ENCODE measurements at regions not wholly inside any gene's neighbourhood (a gene's known extent, or its start where the extent isn't known, plus 50 kb on each side); places are given as distances from the start of the nearest gene placed in this dataset.

DNA sequence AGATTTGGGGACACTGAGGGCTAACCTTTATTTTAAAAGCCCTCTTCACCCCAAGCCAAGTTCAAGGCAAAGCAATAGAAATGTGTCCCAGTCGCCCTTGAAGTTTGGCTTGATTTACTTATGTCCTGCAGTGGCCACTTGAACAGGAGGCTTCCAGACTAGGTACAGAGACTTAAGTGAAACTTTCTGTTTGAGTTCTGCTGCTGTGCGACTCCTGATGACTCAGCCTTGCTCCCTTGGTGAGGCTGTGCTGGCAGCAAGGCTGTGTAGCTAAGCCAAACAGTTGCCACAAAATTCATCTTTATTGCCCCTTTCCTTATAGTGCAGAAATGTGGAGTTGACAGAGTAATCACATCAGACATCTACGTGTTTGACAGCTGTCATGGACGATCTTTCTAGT is 68.8 kb upstream of the NTRK2 start:
- Histone ChIP-seq H3K9ac (ENCODE audit: low read length) (no peak overlapping the region), H4K20me1 (ENCODE audit: insufficient read depth) (no peaks in the 10 kb centered on the region), H2AFZ (ENCODE audit: low read depth, low read length, poor library complexity, severe bottlenecking) (no peak overlapping the region), H3K9me2 (ENCODE audit: insufficient read depth) (no peaks in the 10 kb centered on the region), H3K4me2 (ENCODE audit: low read length) (no peak overlapping the region), H3K36me3 (ENCODE audit: control insufficient read depth in 1 of 2, insufficient read depth in 2 of 2, low read length in 2 of 2) (no peaks in the 10 kb centered on the region), H3K4me3 (replicated peaks in 1 of 2; ENCODE audit: low read depth in 1 of 2, low read length in 2 of 2) (no peak overlapping the region), H3K27me3 (ENCODE audit: insufficient read depth, low read length) (peaks cover 16% of the 10 kb centered on the region; the same call in 1 of the 2 replicates), H3K4me1 (ENCODE audit: control insufficient read depth in 1 of 2, insufficient read depth in 2 of 2, low read length in 2 of 2) (no peaks in the 10 kb centered on the region), H3K27ac (ENCODE audit: low read depth, low read length) (no peak overlapping the region), H3K79me2 (ENCODE audit: insufficient read depth, low read length) (no peaks in the 10 kb centered on the region), H3K9me3 (ENCODE audit: control insufficient read depth in 1 of 2, insufficient read depth in 1 of 2, low read depth in 1 of 2, low read length in 2 of 2) (no peaks in the 10 kb centered on the region)
- intact Hi-C loops (cut with micrococcal nuclease), result no loop called here
- POLR2A ChIA-PET, result no interaction called here
- no peak for DNase-seq (ENCODE audit: low read depth, low spot score)
- CTCF ChIA-PET, result no interaction called here
- RAD21 ChIA-PET (ENCODE audit: low non-redundant PET in 1 of 2, low total read pairs in 2 of 2, uncharacterized antibody in 2 of 2, unreplicated experiment in 2 of 2), result no interaction called here
- no peak for ATAC-seq
- BruUV-seq (replicated peaks), result no TSS peak
- no peak for TF ChIP-seq EZH2phosphoT487 (IDR thresholded peaks at IDR 0.05; ENCODE audit: borderline replicate concordance)
- TF ChIP-seq SRF (IDR thresholded peaks at IDR 0.05; ENCODE audit: low read depth), result no peak
- TF ChIP-seq, protein P1, sequence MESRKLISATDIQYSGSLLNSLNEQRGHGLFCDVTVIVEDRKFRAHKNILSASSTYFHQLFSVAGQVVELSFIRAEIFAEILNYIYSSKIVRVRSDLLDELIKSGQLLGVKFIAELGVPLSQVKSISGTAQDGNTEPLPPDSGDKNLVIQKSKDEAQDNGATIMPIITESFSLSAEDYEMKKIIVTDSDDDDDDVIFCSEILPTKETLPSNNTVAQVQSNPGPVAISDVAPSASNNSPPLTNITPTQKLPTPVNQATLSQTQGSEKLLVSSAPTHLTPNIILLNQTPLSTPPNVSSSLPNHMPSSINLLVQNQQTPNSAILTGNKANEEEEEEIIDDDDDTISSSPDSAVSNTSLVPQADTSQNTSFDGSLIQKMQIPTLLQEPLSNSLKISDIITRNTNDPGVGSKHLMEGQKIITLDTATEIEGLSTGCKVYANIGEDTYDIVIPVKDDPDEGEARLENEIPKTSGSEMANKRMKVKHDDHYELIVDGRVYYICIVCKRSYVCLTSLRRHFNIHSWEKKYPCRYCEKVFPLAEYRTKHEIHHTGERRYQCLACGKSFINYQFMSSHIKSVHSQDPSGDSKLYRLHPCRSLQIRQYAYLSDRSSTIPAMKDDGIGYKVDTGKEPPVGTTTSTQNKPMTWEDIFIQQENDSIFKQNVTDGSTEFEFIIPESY (IDR thresholded peaks at IDR 0.05; ENCODE audit: extremely low read depth, insufficient replicate concordance, low read length), result no peak
- TF ChIP-seq, protein P2, sequence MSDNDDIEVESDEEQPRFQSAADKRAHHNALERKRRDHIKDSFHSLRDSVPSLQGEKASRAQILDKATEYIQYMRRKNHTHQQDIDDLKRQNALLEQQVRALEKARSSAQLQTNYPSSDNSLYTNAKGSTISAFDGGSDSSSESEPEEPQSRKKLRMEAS (IDR thresholded peaks at IDR 0.05), result no peak
- TF ChIP-seq FOSL1 (IDR thresholded peaks at IDR 0.05; ENCODE audit: low read depth), result no peak
- no peak for TF ChIP-seq ELF1 (IDR thresholded peaks at IDR 0.05; ENCODE audit: borderline replicate concordance, low read depth)
- no peak for TF ChIP-seq ZFX (IDR thresholded peaks at IDR 0.05)
- no peak for TF ChIP-seq EZH2 (IDR thresholded peaks at IDR 0.05)
- TF ChIP-seq TCF7L2 (IDR thresholded peaks at IDR 0.05; ENCODE audit: borderline replicate concordance, extremely low read depth, insufficient read depth, insufficient read length), result no peak
- no peak for TF ChIP-seq ZNF274 (IDR thresholded peaks at IDR 0.05; ENCODE audit: low read depth, low read length)
- TF ChIP-seq, protein P3, sequence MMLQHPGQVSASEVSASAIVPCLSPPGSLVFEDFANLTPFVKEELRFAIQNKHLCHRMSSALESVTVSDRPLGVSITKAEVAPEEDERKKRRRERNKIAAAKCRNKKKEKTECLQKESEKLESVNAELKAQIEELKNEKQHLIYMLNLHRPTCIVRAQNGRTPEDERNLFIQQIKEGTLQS (IDR thresholded peaks at IDR 0.05), result no peak
- no peak for TF ChIP-seq CBX3 (IDR thresholded peaks at IDR 0.05; ENCODE audit: low read depth)
- no peak for TF ChIP-seq EGR1 (IDR thresholded peaks at IDR 0.05; ENCODE audit: low read depth)
- TF ChIP-seq SIN3A (IDR thresholded peaks at IDR 0.05; ENCODE audit: low read depth), result no peak
- TF ChIP-seq CEBPB (IDR thresholded peaks at IDR 0.05; ENCODE audit: low read depth), result no peak

Measured in HCT116 (cell line).